HepG2 (cell line): ENCODE measurements at regions not wholly inside any gene's neighbourhood (a gene's known extent, or its start where the extent isn't known, plus 50 kb on each side); places are given as distances from the start of the nearest gene placed in this dataset.

ENCODE experiments used
- BHLHE40 ChIP-seq: IDR thresholded peaks from 2 replicates; pipeline ENCODE4 v1.6.1; 2011; ENCODE audit warnings: low read length, improper control_type of control experiment
- CCAR2 ChIP-seq: fragments of 200-400 bp; formaldehyde crosslinking; optimal IDR thresholded peaks from 2 replicates; pipeline ENCODE3; 2018; ENCODE audit warnings: low read depth, mild to moderate bottlenecking, low read length, moderate library complexity
- ZNF264 ChIP-seq: sonication (generic); formaldehyde crosslinking; IDR thresholded peaks from 2 replicates; pipeline ENCODE4 v1.4.0; 2020; ENCODE audit warnings: missing genetic modification reagents

DNA sequence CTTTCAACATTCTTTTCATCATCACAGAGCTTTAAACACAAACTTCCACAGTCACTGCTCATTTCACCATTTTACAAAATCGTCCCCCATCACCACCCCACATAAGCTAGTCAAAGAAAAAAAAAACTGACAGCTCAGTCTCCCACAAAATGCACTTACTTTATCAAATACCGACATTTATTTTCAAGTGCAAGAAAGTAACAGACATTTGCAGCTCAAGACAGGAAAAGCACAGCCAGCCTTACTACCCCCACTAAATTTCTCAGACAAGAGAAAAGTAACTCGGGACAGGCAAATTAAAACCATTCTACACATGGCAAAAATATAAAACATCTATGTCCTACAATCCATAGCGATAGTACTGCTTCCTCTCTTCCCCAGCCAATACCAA lies 402.4 kb downstream of the SHQ1 start:
- TF ChIP-seq BHLHE40 (no peak), CCAR2 (no peak), ZNF264 (CRISPR knock-in tag) (no peak)
